PC-3 (cell line): ENCODE measurements at regions not wholly inside any gene's neighbourhood (a gene's known extent, or its start where the extent isn't known, plus 50 kb on each side); places are given as distances from the start of the nearest gene placed in this dataset.

Experiments used
- CTCF ChIP-seq: fragments of 300-600 bp; sonication (generic); conservative IDR thresholded peaks from 2 replicates; pipeline ENCODE4 v1.5.1; 2017; ENCODE audit warnings: antibody characterized with exemption, low read depth, mild to moderate bottlenecking, low read length
- EZH2phosphoT487 ChIP-seq: fragments of 300-600 bp; sonication (generic); IDR thresholded peaks from 2 replicates; pipeline ENCODE4 v1.6.1; 2018; ENCODE audit warnings: mild to moderate bottlenecking, antibody characterized with exemption, low read length, borderline replicate concordance

- TF ChIP-seq EZH2phosphoT487 (no peak), CTCF (no peak)
Measured at GRCh38 chr10:30185916-30186315, 126.5 kb upstream of the JCAD start.
